ENCODE measurements at regions not wholly inside any gene's neighbourhood (a gene's known extent, or its start where the extent isn't known, plus 50 kb on each side); places are given as distances from the start of the nearest gene placed in this dataset.

DNA sequence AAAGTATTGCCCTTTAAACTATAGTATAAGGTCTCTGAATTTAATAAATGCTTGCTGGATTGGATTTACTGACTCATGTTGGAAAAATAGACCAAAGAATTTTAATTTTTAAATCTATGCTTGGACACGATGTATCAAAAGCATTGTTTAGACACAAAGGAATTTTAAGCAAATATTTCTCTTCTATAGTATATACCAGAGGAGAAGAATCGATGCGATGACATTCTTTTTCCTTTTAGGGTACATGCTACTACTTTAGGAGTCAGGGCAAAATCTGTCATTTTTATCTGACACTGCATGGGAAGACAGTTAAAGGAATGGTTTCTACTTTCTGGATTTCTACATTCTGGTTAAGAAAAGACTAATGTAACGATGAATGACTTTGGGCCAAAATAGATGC is 339.9 kb downstream of the BMPER start:
- Mint-ChIP-seq H3K4me3 (no peak overlapping the region), H3K27me3 (ENCODE audit: low read depth) (no peaks in the 10 kb centered on the region), H3K9me3 (no peaks in the 10 kb centered on the region), H3K27ac (no peak overlapping the region), H3K36me3 (ENCODE audit: insufficient read depth in 1 of 3, low read depth in 3 of 3) (no peaks in the 10 kb centered on the region), H3K4me1 (0 out of 4 replicates have a peak, but pooled peaks cover 0 to 2% of the 10 kb centered on the region in 2 experiments)
- H4K20me1 ChIP-seq (ENCODE audit: control insufficient read depth, insufficient read depth, insufficient read length), result no peaks in the 10 kb centered on the region
- H3T11ph ChIP-seq (ENCODE audit: low read length), result no peak overlapping the region
- H3K79me2 ChIP-seq (ENCODE audit: insufficient read depth, low read length), result no peaks in the 10 kb centered on the region
- TF ChIP-seq, protein P1, sequence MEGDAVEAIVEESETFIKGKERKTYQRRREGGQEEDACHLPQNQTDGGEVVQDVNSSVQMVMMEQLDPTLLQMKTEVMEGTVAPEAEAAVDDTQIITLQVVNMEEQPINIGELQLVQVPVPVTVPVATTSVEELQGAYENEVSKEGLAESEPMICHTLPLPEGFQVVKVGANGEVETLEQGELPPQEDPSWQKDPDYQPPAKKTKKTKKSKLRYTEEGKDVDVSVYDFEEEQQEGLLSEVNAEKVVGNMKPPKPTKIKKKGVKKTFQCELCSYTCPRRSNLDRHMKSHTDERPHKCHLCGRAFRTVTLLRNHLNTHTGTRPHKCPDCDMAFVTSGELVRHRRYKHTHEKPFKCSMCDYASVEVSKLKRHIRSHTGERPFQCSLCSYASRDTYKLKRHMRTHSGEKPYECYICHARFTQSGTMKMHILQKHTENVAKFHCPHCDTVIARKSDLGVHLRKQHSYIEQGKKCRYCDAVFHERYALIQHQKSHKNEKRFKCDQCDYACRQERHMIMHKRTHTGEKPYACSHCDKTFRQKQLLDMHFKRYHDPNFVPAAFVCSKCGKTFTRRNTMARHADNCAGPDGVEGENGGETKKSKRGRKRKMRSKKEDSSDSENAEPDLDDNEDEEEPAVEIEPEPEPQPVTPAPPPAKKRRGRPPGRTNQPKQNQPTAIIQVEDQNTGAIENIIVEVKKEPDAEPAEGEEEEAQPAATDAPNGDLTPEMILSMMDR (conservative IDR thresholded peaks at IDR 0.05), result no peak
- H3K56ac ChIP-seq (ENCODE audit: insufficient read length, low read depth, low read length), result no peak overlapping the region
- H3K18ac ChIP-seq (ENCODE audit: insufficient read length, low read depth, low read length), result no peak overlapping the region
- H3K4me1 ChIP-seq (ENCODE audit: insufficient read depth, low read length), result no peaks in the 10 kb centered on the region
- H2AFZ ChIP-seq (ENCODE audit: low read length), result no peak overlapping the region
- no CpG with 5 or more reads among the region's 4 CpGs for WGBS (ENCODE audit: extremely low coverage, insufficient read length, low lambda C conversion rate)
- no peak for DNase-seq
- H3K23me2 ChIP-seq (ENCODE audit: insufficient read length, low read depth, low read length, poor library complexity, severe bottlenecking), result no peaks in the 10 kb centered on the region
- no peaks in the 10 kb centered on the region for H3K9me3 ChIP-seq (ENCODE audit: control insufficient read depth, low read depth, low read length)
- H3K4me2 ChIP-seq (ENCODE audit: insufficient read depth, insufficient read length, low read length), result no peak overlapping the region
- H4K91ac ChIP-seq (ENCODE audit: insufficient read length, low read depth, low read length), result no peak overlapping the region
- H3K4ac ChIP-seq (ENCODE audit: low read depth, low read length), result no peak overlapping the region
- H2BK15ac ChIP-seq (ENCODE audit: low read depth, low read length), result no peak overlapping the region
- no peak overlapping the region for H2BK12ac ChIP-seq (ENCODE audit: insufficient read length, low read depth, low read length)
- no peak overlapping the region for H4K5ac ChIP-seq (ENCODE audit: insufficient read length, low read depth, low read length)
- no peak overlapping the region for H3K9ac ChIP-seq (ENCODE audit: extremely low read depth, insufficient read length, low read length)
- H2BK20ac ChIP-seq (ENCODE audit: low read depth, low read length, poor library complexity, severe bottlenecking), result no peak overlapping the region
- no peak overlapping the region for H2BK120ac ChIP-seq (ENCODE audit: low read depth, low read length, poor library complexity, severe bottlenecking)
- no peak overlapping the region for H2AK5ac ChIP-seq (ENCODE audit: insufficient read length, low read length)
- H4K8ac ChIP-seq (replicated peaks; ENCODE audit: insufficient read length, low read depth, low read length), result no peak overlapping the region
- no peak overlapping the region for H3K23ac ChIP-seq (ENCODE audit: insufficient read length, low read depth, low read length)
- H2BK5ac ChIP-seq (ENCODE audit: insufficient read length, low read length), result no peak overlapping the region
- no peak overlapping the region for H3K14ac ChIP-seq (ENCODE audit: insufficient read depth, low read length)
- H3K27ac ChIP-seq (ENCODE audit: insufficient read length, low read depth, low read length), result no peak overlapping the region
- H3K79me1 ChIP-seq (ENCODE audit: insufficient read depth, low read depth, low read length, poor library complexity, severe bottlenecking), result no peaks in the 10 kb centered on the region
- no peaks in the 10 kb centered on the region for H3K27me3 ChIP-seq (ENCODE audit: insufficient read depth, low read length)

All from H9 (cell line).